Natural killer cell (primary cell): ENCODE measurements at regions not wholly inside any gene's neighbourhood (a gene's known extent, or its start where the extent isn't known, plus 50 kb on each side); places are given as distances from the start of the nearest gene placed in this dataset.
"Not testable (repeated sequence)": the region's sequence is repeated elsewhere in the genome, so short reads cannot be mapped to it uniquely, and the experiment has no call there.

Experiments
- ATAC-seq, 3 donors: fragments of 150-1000 bp in 2 of 3; fragments of 200-7000 bp in 1 of 3; cut with Tn5 transposase; 1 replicate in 1 of 3; 2 replicates in 2 of 3; pipeline ENCODE4 v1.10.0; 2021; ENCODE audit warnings: mild to moderate bottlenecking in 2 of 3, moderate library complexity in 2 of 3
- DNase-seq, 2 donors: peaks; one replicate each; pipeline versions ENCODE4 v3.0.0 to v3.0.0-alpha.2; 2013 to 2021; ENCODE audit warnings: mixed read lengths in 1 of 2
- H3K27ac ChIP-seq: one replicate; pipeline ENCODE4 v1.5.1; 2013; ENCODE audit warnings: mild to moderate bottlenecking, low read length
- H3K27me3 ChIP-seq: one replicate; pipeline ENCODE4 v1.6.1; 2013; ENCODE audit warnings: low read length; ENCODE audit not compliant: control insufficient read depth, insufficient read depth
- H3K36me3 ChIP-seq: one replicate; pipeline ENCODE4 v1.6.1; 2013; ENCODE audit warnings: low read length; ENCODE audit not compliant: control insufficient read depth, insufficient read depth
- H3K4me1 ChIP-seq: one replicate; pipeline ENCODE4 v1.6.1; 2013; ENCODE audit warnings: low read length; ENCODE audit not compliant: control insufficient read depth, insufficient read depth
- H3K4me3 ChIP-seq: one replicate; pipeline ENCODE4 v1.5.1; 2013; ENCODE audit warnings: low read length
- H3K9me3 ChIP-seq: one replicate; pipeline ENCODE4 v1.6.1; 2013; ENCODE audit warnings: low read length; ENCODE audit not compliant: control insufficient read depth, insufficient read depth
- H3K27ac Mint-ChIP-seq, 2 donors: one replicate each; pipeline ENCODE4 v1.8.0; 2022; ENCODE audit warnings: mild to moderate bottlenecking in 2 of 2, mixed read lengths in 2 of 2, moderate library complexity in 1 of 2
- H3K27me3 Mint-ChIP-seq, 2 donors: one replicate each; pipeline ENCODE4 v1.8.0; 2022; ENCODE audit warnings: low read depth in 2 of 2, mixed read lengths in 2 of 2
- H3K36me3 Mint-ChIP-seq: one replicate; pipeline ENCODE4 v1.8.0; 2022; ENCODE audit warnings: mixed read lengths
- H3K4me1 Mint-ChIP-seq, 2 donors: one replicate each; pipeline ENCODE4 v1.8.0; 2022; ENCODE audit warnings: mixed read lengths in 2 of 2
- H3K4me3 Mint-ChIP-seq: one replicate; pipeline ENCODE4 v1.8.0; 2022; ENCODE audit warnings: mild to moderate bottlenecking, moderate library complexity, mixed read lengths
- H3K9me3 Mint-ChIP-seq, 2 donors: one replicate each; pipeline ENCODE4 v1.8.0; 2022; ENCODE audit warnings: mixed read lengths in 2 of 2
- CTCF ChIP-seq: fragments of 200-600 bp; IDR thresholded peaks from one replicate; pipeline ENCODE4 v1.8.0; 2022; ENCODE audit warnings: antibody characterized with exemption
- WGBS: methylation state at CpG from one replicate; pipeline ENCODE4 v1.1.7; 2013; ENCODE audit warnings: missing lambda C conversion rate; ENCODE audit not compliant: insufficient coverage; 5-methylcytosine and 5-hydroxymethylcytosine counted together
- intact Hi-C: fragments of 100-400 bp; cut with micrococcal nuclease; formaldehyde crosslinking; loops from one replicate; pipeline ENCODE4 v1.14.2; 2022

GRCh38 chr18:1090758-1091157, 186.1 kb downstream of the ADCYAP1 start:
- no peak overlapping the region for H3K27ac Mint-ChIP-seq
- Histone ChIP-seq H3K36me3 (no peaks in the 10 kb centered on the region), H3K9me3 (peaks cover 14% of the 10 kb centered on the region), H3K4me3 (no peak overlapping the region), H3K4me1 (no peaks in the 10 kb centered on the region), H3K27ac (no peak overlapping the region), H3K27me3 (no peaks in the 10 kb centered on the region)
- H3K4me1 Mint-ChIP-seq = no peaks in the 10 kb centered on the region
- intact Hi-C loops = no loop called here
- peaks cover 15 to 17% of the 10 kb centered on the region in 2 donors for H3K9me3 Mint-ChIP-seq
- DNase-seq (no peak), ATAC-seq (no peak)
- H3K27me3 Mint-ChIP-seq = no peaks in the 10 kb centered on the region
- no peak for TF ChIP-seq CTCF
- H3K36me3 Mint-ChIP-seq = peaks cover 15% of the 10 kb centered on the region
- no peak overlapping the region for H3K4me3 Mint-ChIP-seq
- 50% methylated on average over 1 of the region's 1 CpG for WGBS

GRCh38 chr18:1092228-1092627, 187.6 kb downstream of the ADCYAP1 start:
- H3K27me3 ChIP-seq = no peaks in the 10 kb centered on the region
- no peak overlapping the region for H3K27ac ChIP-seq
- H3K27ac Mint-ChIP-seq = no peak overlapping the region
- peaks cover 10 to 11% of the 10 kb centered on the region in 2 donors for H3K9me3 Mint-ChIP-seq
- H3K9me3 ChIP-seq = peaks cover 14% of the 10 kb centered on the region
- DNase-seq (no peak), ATAC-seq (no peak)
- TF ChIP-seq CTCF = no peak
- no peaks in the 10 kb centered on the region for H3K4me1 Mint-ChIP-seq
- intact Hi-C loops = no loop called here
- peaks cover 14% of the 10 kb centered on the region for H3K36me3 Mint-ChIP-seq
- H3K4me3 Mint-ChIP-seq = no peak overlapping the region
- H3K27me3 Mint-ChIP-seq = no peaks in the 10 kb centered on the region
- H3K4me1 ChIP-seq = no peaks in the 10 kb centered on the region
- H3K36me3 ChIP-seq = no peaks in the 10 kb centered on the region
- WGBS = 81% methylated on average over 5 of the region's 5 CpGs
- H3K4me3 ChIP-seq = no peak overlapping the region

GRCh38 chr18:1094409-1094808, 189.7 kb downstream of the ADCYAP1 start:
- TF ChIP-seq CTCF = no peak
- Histone ChIP-seq H3K4me1 (no peaks in the 10 kb centered on the region), H3K9me3 (peaks cover 7% of the 10 kb centered on the region), H3K27ac (no peak overlapping the region), H3K36me3 (no peaks in the 10 kb centered on the region), H3K27me3 (no peaks in the 10 kb centered on the region), H3K4me3 (no peak overlapping the region)
- H3K4me1 Mint-ChIP-seq = no peaks in the 10 kb centered on the region
- peaks cover 9 to 17% of the 10 kb centered on the region in 2 donors for H3K9me3 Mint-ChIP-seq
- no peaks in the 10 kb centered on the region for H3K27me3 Mint-ChIP-seq
- intact Hi-C loops = no loop called here
- H3K4me3 Mint-ChIP-seq = no peak overlapping the region
- ATAC-seq (no peak), DNase-seq (no peak)
- no peak overlapping the region for H3K27ac Mint-ChIP-seq
- WGBS = 87% methylated on average over 4 of the region's 4 CpGs
- H3K36me3 Mint-ChIP-seq = no peaks in the 10 kb centered on the region

GRCh38 chr18:1097991-1098735, 193.5 kb downstream of the ADCYAP1 start:
- intact Hi-C loops, H3K27ac Mint-ChIP-seq, H3K4me3 ChIP-seq, H3K36me3 Mint-ChIP-seq, H3K4me3 Mint-ChIP-seq, H3K27me3 Mint-ChIP-seq, H3K27ac ChIP-seq, H3K4me1 Mint-ChIP-seq, H3K36me3 ChIP-seq, H3K9me3 ChIP-seq, H3K4me1 ChIP-seq, ATAC-seq, DNase-seq, H3K27me3 ChIP-seq: not testable (repeated sequence)
- 95% methylated on average over 51 of the region's 51 CpGs for WGBS
- peaks cover 10 to 18% of the 10 kb centered on the region in 2 donors for H3K9me3 Mint-ChIP-seq
